Peyer's patch (tissue), 4 donors: ENCODE measurements at regions not wholly inside any gene's neighbourhood (a gene's known extent, or its start where the extent isn't known, plus 50 kb on each side); places are given as distances from the start of the nearest gene placed in this dataset.

Experiments
- CTCF ChIP-seq, 6 experiments: fragments of 450-650 bp in 4 of 6; fragments of 200-600 bp in 2 of 6; sonication (generic) in 1 of 6; IDR thresholded peaks; one replicate each; pipeline ENCODE4 v1.5.1; 2017 to 2019; ENCODE audit warnings: antibody characterized with exemption in 6 of 6, mild to moderate bottlenecking in 3 of 6, moderate library complexity in 1 of 6
- POLR2A ChIP-seq, 2 donors: fragments of 450-650 bp; IDR thresholded peaks; one replicate each; pipeline ENCODE4 v1.5.1; 2017; ENCODE audit warnings: antibody characterized with exemption in 2 of 2, mild to moderate bottlenecking in 2 of 2, moderate library complexity in 2 of 2

GRCh38 chr17:63249256-63250004 is 196.7 kb downstream of the CYB561 start:
- TF ChIP-seq CTCF (IDR thresholded peaks at IDR 0.05): no peak
- TF ChIP-seq POLR2A (IDR thresholded peaks at IDR 0.05): no peak
